ENCODE measurements at regions not wholly inside any gene's neighbourhood (a gene's known extent, or its start where the extent isn't known, plus 50 kb on each side); places are given as distances from the start of the nearest gene placed in this dataset.

DNA sequence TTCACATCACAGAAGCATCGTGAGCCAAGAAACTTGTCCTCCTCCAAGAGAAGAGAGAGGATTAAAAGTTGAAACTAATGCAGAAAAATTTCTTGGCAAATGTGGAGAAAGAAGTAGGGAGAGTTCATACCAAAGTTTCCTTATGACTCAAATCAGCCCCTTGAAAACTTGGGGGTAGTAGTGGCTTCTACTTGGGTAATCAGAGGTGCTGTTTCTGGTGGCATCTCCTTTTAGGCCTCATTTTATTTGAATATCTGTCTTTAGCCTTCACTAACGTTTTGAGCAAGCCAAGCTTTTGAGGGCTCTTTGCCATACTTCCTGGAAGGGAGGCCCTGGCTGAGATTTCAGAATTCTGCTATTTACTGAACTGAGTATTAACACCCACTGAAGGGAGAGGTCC is 515.3 kb upstream of the MEX3C start:
- Histone ChIP-seq H3K9ac (ENCODE audit: control insufficient read depth, insufficient read depth, low read length) (no peak overlapping the region), H3K4me3 (no peak overlapping the region), H2AFZ (ENCODE audit: control insufficient read depth, low read depth, low read length) (no peak overlapping the region), H3K9me3 (replicated peaks; ENCODE audit: control insufficient read depth, insufficient read depth, low read length) (peaks cover 10% of the 10 kb centered on the region), H4K20me1 (ENCODE audit: control insufficient read depth, insufficient read depth) (no peaks in the 10 kb centered on the region), H3K27ac (ENCODE audit: control insufficient read depth, insufficient read depth) (no peak overlapping the region), H3K4me2 (ENCODE audit: control insufficient read depth, insufficient read depth) (no peak overlapping the region), H3K79me2 (ENCODE audit: control insufficient read depth, insufficient read depth, low read length) (no peaks in the 10 kb centered on the region), H3K36me3 (ENCODE audit: control insufficient read depth in 2 of 2, insufficient read depth in 2 of 2, low read length in 1 of 2) (no peaks in the 10 kb centered on the region), H3K27me3 (replicated peaks in 1 of 2; ENCODE audit: control insufficient read depth in 2 of 2, insufficient read depth in 2 of 2, low read length in 1 of 2) (no peaks in the 10 kb centered on the region), H3K4me1 (ENCODE audit: control insufficient read depth, insufficient read depth, low read length) (peaks cover 35% of the 10 kb centered on the region)
- TF ChIP-seq NFIC (IDR thresholded peaks at IDR 0.05; ENCODE audit: low read depth, low read length) (0 out of 2 replicates have a peak, but pooled peaks have one; percentile 27), MEF2A (IDR thresholded peaks at IDR 0.05; ENCODE audit: insufficient read depth, low read depth, low read length) (0 out of 2 replicates have a peak, but pooled peaks have one; percentile 33)
- TF ChIP-seq, protein P1, sequence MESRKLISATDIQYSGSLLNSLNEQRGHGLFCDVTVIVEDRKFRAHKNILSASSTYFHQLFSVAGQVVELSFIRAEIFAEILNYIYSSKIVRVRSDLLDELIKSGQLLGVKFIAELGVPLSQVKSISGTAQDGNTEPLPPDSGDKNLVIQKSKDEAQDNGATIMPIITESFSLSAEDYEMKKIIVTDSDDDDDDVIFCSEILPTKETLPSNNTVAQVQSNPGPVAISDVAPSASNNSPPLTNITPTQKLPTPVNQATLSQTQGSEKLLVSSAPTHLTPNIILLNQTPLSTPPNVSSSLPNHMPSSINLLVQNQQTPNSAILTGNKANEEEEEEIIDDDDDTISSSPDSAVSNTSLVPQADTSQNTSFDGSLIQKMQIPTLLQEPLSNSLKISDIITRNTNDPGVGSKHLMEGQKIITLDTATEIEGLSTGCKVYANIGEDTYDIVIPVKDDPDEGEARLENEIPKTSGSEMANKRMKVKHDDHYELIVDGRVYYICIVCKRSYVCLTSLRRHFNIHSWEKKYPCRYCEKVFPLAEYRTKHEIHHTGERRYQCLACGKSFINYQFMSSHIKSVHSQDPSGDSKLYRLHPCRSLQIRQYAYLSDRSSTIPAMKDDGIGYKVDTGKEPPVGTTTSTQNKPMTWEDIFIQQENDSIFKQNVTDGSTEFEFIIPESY (IDR thresholded peaks at IDR 0.05): no peak
- FAIRE-seq (no peak), DNase-seq (ENCODE audit: low read depth, low spot score) (no peak), ATAC-seq (peak; percentile 26; the same call in 2 of the 3 replicates)
- SMC1A ChIA-PET (ENCODE audit: uncharacterized antibody, unreplicated experiment): interaction anchor here (1.3 to 1.8 kb wide), 5 partner anchors 15 to 44 kb away, joined by 3 to 7 read pairs (median 4); no protein-coding TSS in a partner anchor
- POLR2A ChIA-PET: interaction anchor here (1.1 kb wide), 1 partner anchor 22 kb away, joined by 3 read pairs; no protein-coding TSS in a partner anchor
- no TSS peak for BruUV-seq (replicated peaks)
- intact Hi-C loops (cut with micrococcal nuclease; ENCODE audit: unreplicated experiment): no loop called here
- RAD21 ChIA-PET (ENCODE audit: unreplicated experiment): interaction anchor here (1.4 to 1.7 kb wide), 2 partner anchors 27 to 577 kb away, joined by 4 to 7 read pairs; no protein-coding TSS in a partner anchor
- in situ Hi-C loops (cut with MboI): no loop called here
- 39% methylated on average over 2 of the region's 2 CpGs for WGBS (ENCODE audit: insufficient coverage, insufficient replicate concordance, low lambda C conversion rate, missing lambda C conversion rate)
- CTCF ChIA-PET: interaction anchor here (1.1 to 1.5 kb wide), 2 partner anchors 11 to 20 kb away, joined by 3 to 4 read pairs; no protein-coding TSS in a partner anchor

DNA sequence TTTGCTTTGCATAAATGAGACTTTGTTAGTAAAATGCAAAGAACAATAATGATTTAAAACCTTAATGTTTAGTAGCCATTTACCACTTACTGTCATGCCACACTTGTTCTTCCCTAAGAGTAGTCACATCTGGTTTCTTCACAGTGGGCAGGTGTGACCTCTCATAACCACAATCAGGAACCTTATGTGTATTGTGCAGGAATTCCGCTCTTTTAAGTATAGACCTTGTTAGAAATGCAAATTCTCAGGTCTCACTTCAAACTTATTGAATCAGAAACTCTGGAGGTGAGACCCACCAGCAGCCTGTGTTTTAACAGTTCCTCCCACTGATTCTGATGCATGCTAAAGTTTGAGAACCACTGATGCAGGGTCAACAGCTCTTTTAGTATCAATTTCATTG is 518.8 kb upstream of the MEX3C start:
- RAD21 ChIA-PET (ENCODE audit: unreplicated experiment): interaction anchor here (0.7 to 5.0 kb wide), 5 partner anchors 11 to 48 kb away, joined by 3 to 19 read pairs (median 4); no protein-coding TSS in a partner anchor
- in situ Hi-C loops (cut with MboI) (no loop called here), intact Hi-C loops (cut with micrococcal nuclease; ENCODE audit: unreplicated experiment) (no loop called here)
- FAIRE-seq: peak; percentile 71
- WGBS (ENCODE audit: insufficient coverage, insufficient replicate concordance, low lambda C conversion rate, missing lambda C conversion rate): 0% methylated on average over 1 of the region's 1 CpG
- peak; percentile 74 for ATAC-seq
- Histone ChIP-seq H3K27me3 (replicated peaks in 1 of 2; ENCODE audit: control insufficient read depth in 2 of 2, insufficient read depth in 2 of 2, low read length in 1 of 2) (no peaks in the 10 kb centered on the region), H3K79me2 (ENCODE audit: control insufficient read depth, insufficient read depth, low read length) (no peaks in the 10 kb centered on the region), H3K4me1 (ENCODE audit: control insufficient read depth, insufficient read depth, low read length) (peaks cover 29% of the 10 kb centered on the region), H4K20me1 (ENCODE audit: control insufficient read depth, insufficient read depth) (no peaks in the 10 kb centered on the region), H3K9me3 (replicated peaks; ENCODE audit: control insufficient read depth, insufficient read depth, low read length) (peaks cover 10% of the 10 kb centered on the region), H3K27ac (ENCODE audit: control insufficient read depth, insufficient read depth) (no peak overlapping the region), H3K36me3 (ENCODE audit: control insufficient read depth in 2 of 2, insufficient read depth in 2 of 2, low read length in 1 of 2) (no peaks in the 10 kb centered on the region), H2AFZ (ENCODE audit: control insufficient read depth, low read depth, low read length) (no peak overlapping the region), H3K4me3 (no peak overlapping the region), H3K4me2 (ENCODE audit: control insufficient read depth, insufficient read depth) (no peak overlapping the region), H3K9ac (ENCODE audit: control insufficient read depth, insufficient read depth, low read length) (no peak overlapping the region)
- BruUV-seq (replicated peaks): no TSS peak
- CTCF ChIA-PET: no interaction called here
- SMC1A ChIA-PET (ENCODE audit: uncharacterized antibody, unreplicated experiment): interaction anchor here (1.0 to 3.5 kb wide), 8 partner anchors 10 to 48 kb away, joined by 3 to 24 read pairs (median 5); no protein-coding TSS in a partner anchor
- POLR2A ChIA-PET: interaction anchor here (0.7 to 1.1 kb wide), 2 partner anchors 16 to 17 kb away, joined by 3 read pairs; no protein-coding TSS in a partner anchor
- DNase-seq (ENCODE audit: low read depth, low spot score): no peak
- TF ChIP-seq NFYB (IDR thresholded peaks at IDR 0.05; ENCODE audit: insufficient read depth, low read depth, low read length): no peak
- TF ChIP-seq BACH1 (IDR thresholded peaks at IDR 0.05; ENCODE audit: borderline replicate concordance): no peak; the same call in 1 of the 2 replicates
- no peak for TF ChIP-seq TARDBP (IDR thresholded peaks at IDR 0.05; ENCODE audit: borderline replicate concordance)
- TF ChIP-seq, protein P2, sequence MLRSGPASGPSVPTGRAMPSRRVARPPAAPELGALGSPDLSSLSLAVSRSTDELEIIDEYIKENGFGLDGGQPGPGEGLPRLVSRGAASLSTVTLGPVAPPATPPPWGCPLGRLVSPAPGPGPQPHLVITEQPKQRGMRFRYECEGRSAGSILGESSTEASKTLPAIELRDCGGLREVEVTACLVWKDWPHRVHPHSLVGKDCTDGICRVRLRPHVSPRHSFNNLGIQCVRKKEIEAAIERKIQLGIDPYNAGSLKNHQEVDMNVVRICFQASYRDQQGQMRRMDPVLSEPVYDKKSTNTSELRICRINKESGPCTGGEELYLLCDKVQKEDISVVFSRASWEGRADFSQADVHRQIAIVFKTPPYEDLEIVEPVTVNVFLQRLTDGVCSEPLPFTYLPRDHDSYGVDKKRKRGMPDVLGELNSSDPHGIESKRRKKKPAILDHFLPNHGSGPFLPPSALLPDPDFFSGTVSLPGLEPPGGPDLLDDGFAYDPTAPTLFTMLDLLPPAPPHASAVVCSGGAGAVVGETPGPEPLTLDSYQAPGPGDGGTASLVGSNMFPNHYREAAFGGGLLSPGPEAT (IDR thresholded peaks at IDR 0.05; ENCODE audit: low read depth): peak; percentile 75
- TF ChIP-seq, protein P3, sequence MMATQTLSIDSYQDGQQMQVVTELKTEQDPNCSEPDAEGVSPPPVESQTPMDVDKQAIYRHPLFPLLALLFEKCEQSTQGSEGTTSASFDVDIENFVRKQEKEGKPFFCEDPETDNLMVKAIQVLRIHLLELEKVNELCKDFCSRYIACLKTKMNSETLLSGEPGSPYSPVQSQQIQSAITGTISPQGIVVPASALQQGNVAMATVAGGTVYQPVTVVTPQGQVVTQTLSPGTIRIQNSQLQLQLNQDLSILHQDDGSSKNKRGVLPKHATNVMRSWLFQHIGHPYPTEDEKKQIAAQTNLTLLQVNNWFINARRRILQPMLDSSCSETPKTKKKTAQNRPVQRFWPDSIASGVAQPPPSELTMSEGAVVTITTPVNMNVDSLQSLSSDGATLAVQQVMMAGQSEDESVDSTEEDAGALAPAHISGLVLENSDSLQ (IDR thresholded peaks at IDR 0.05): no peak

Measured in GM12878 (cell line).